ENCODE measurements at regions not wholly inside any gene's neighbourhood (a gene's known extent, or its start where the extent isn't known, plus 50 kb on each side); places are given as distances from the start of the nearest gene placed in this dataset.
"Not testable (repeated sequence)": the region's sequence is repeated elsewhere in the genome, so short reads cannot be mapped to it uniquely, and the experiment has no call there.

- no peaks in the 10 kb centered on the region for H3K36me3 Mint-ChIP-seq
- POLR2A ChIA-PET: no interaction called here
- DNase-seq (no peak), ATAC-seq (ENCODE audit: low read depth) (no peak)
- H3K4me3 Mint-ChIP-seq: no peak overlapping the region
- peaks cover 18% of the 10 kb centered on the region for H3K27me3 Mint-ChIP-seq
- H3K4me1 Mint-ChIP-seq: no peaks in the 10 kb centered on the region
- no peaks in the 10 kb centered on the region for H3K9me3 Mint-ChIP-seq
- no peak overlapping the region for H3K27ac Mint-ChIP-seq
Measured at GRCh38 chr10:45144326-45145070, 143.8 kb downstream of the ZNF22 start.

GRCh38 chr10:45145143-45145542 lies 144.4 kb downstream of the ZNF22 start:
- H3K4me1 Mint-ChIP-seq; ATAC-seq (ENCODE audit: low read depth); DNase-seq; POLR2A ChIA-PET; H3K36me3 Mint-ChIP-seq; H3K4me3 Mint-ChIP-seq; H3K9me3 Mint-ChIP-seq; H3K27ac Mint-ChIP-seq: not testable (repeated sequence)
- H3K27me3 Mint-ChIP-seq: peaks cover 18% of the 10 kb centered on the region

GRCh38 chr10:45147000-45147399 lies 146.3 kb downstream of the ZNF22 start:
- DNase-seq (no peak), ATAC-seq (ENCODE audit: low read depth) (no peak)
- Mint-ChIP-seq H3K27me3 (peaks cover 10% of the 10 kb centered on the region), H3K4me1 (no peaks in the 10 kb centered on the region), H3K9me3 (no peaks in the 10 kb centered on the region), H3K27ac (no peak overlapping the region), H3K36me3 (no peaks in the 10 kb centered on the region), H3K4me3 (no peak overlapping the region)
- POLR2A ChIA-PET: no interaction called here

- POLR2A ChIA-PET: no interaction called here
- no peaks in the 10 kb centered on the region for H3K4me1 Mint-ChIP-seq
- DNase-seq: no peak
- peaks cover 6% of the 10 kb centered on the region for H3K27me3 Mint-ChIP-seq
- no peak for ATAC-seq (ENCODE audit: low read depth)
- H3K27ac Mint-ChIP-seq: no peak overlapping the region
- no peaks in the 10 kb centered on the region for H3K9me3 Mint-ChIP-seq
- no peak overlapping the region for H3K4me3 Mint-ChIP-seq
- no peaks in the 10 kb centered on the region for H3K36me3 Mint-ChIP-seq
Measured at GRCh38 chr10:45150997-45151396, 150.3 kb downstream of the ZNF22 start.

GRCh38 chr10:45151467-45152214 lies 150.9 kb downstream of the ZNF22 start:
- Mint-ChIP-seq H3K27ac (no peak overlapping the region), H3K27me3 (peaks cover 6% of the 10 kb centered on the region), H3K36me3 (no peaks in the 10 kb centered on the region)

GRCh38 chr10:45152726-45153125 lies 152.0 kb downstream of the ZNF22 start:
- no peaks in the 10 kb centered on the region for H3K36me3 Mint-ChIP-seq
- no peak for DNase-seq
- no peaks in the 10 kb centered on the region for H3K4me1 Mint-ChIP-seq
- ATAC-seq (ENCODE audit: low read depth): no peak
- H3K9me3 Mint-ChIP-seq: no peaks in the 10 kb centered on the region
- no peak overlapping the region for H3K27ac Mint-ChIP-seq
- peaks cover 2% of the 10 kb centered on the region for H3K27me3 Mint-ChIP-seq
- POLR2A ChIA-PET: no interaction called here
- H3K4me3 Mint-ChIP-seq: no peak overlapping the region

More at GRCh38 chr10:45151467-45152214, 150.9 kb downstream of the ZNF22 start:
- ATAC-seq (ENCODE audit: low read depth): no peak
- POLR2A ChIA-PET: no interaction called here
- Mint-ChIP-seq H3K4me3 (no peak overlapping the region), H3K4me1 (no peaks in the 10 kb centered on the region), H3K9me3 (no peaks in the 10 kb centered on the region)
- no peak for DNase-seq

GRCh38 chr10:45154502-45154901 lies 153.8 kb downstream of the ZNF22 start:
- ATAC-seq (ENCODE audit: low read depth) (no peak), DNase-seq (no peak)
- H3K4me1 Mint-ChIP-seq: no peaks in the 10 kb centered on the region
- H3K27me3 Mint-ChIP-seq: peaks cover 2% of the 10 kb centered on the region
- no peak overlapping the region for H3K27ac Mint-ChIP-seq
- H3K4me3 Mint-ChIP-seq: no peak overlapping the region
- POLR2A ChIA-PET: no interaction called here
- no peaks in the 10 kb centered on the region for H3K36me3 Mint-ChIP-seq
- H3K9me3 Mint-ChIP-seq: no peaks in the 10 kb centered on the region

GRCh38 chr10:45155784-45156183 lies 155.1 kb downstream of the ZNF22 start:
- POLR2A ChIA-PET: no interaction called here
- H3K9me3 Mint-ChIP-seq: no peaks in the 10 kb centered on the region
- ATAC-seq (ENCODE audit: low read depth): no peak
- H3K4me1 Mint-ChIP-seq: no peaks in the 10 kb centered on the region
- H3K27ac Mint-ChIP-seq: no peak overlapping the region
- H3K4me3 Mint-ChIP-seq: no peak overlapping the region
- H3K27me3 Mint-ChIP-seq: peaks cover 2% of the 10 kb centered on the region
- no peak for DNase-seq
- H3K36me3 Mint-ChIP-seq: no peaks in the 10 kb centered on the region

- Mint-ChIP-seq H3K36me3 (no peaks in the 10 kb centered on the region), H3K27ac (no peak overlapping the region)
Measured at GRCh38 chr10:45160271-45160670, 155.1 kb downstream of the OR13A1 start.

GRCh38 chr10:45163315-45163975 lies 152.0 kb downstream of the OR13A1 start:
- POLR2A ChIA-PET: no interaction called here
- no peaks in the 10 kb centered on the region for H3K4me1 Mint-ChIP-seq
- H3K4me3 Mint-ChIP-seq: no peak overlapping the region
- DNase-seq (no peak), ATAC-seq (ENCODE audit: low read depth) (no peak)
- H3K27ac Mint-ChIP-seq: no peak overlapping the region
- peaks cover 22% of the 10 kb centered on the region for H3K27me3 Mint-ChIP-seq
- no peaks in the 10 kb centered on the region for H3K9me3 Mint-ChIP-seq
- H3K36me3 Mint-ChIP-seq: no peaks in the 10 kb centered on the region

More at GRCh38 chr10:45160271-45160670, 155.1 kb downstream of the OR13A1 start:
- Mint-ChIP-seq H3K4me1 (no peaks in the 10 kb centered on the region), H3K9me3 (no peaks in the 10 kb centered on the region), H3K27me3 (peaks cover 22% of the 10 kb centered on the region), H3K4me3 (no peak overlapping the region)
- no peak for DNase-seq
- no peak for ATAC-seq (ENCODE audit: low read depth)
- POLR2A ChIA-PET: no interaction called here

- H3K9me3 Mint-ChIP-seq; DNase-seq; POLR2A ChIA-PET; H3K4me1 Mint-ChIP-seq; H3K27ac Mint-ChIP-seq; ATAC-seq (ENCODE audit: low read depth); H3K4me3 Mint-ChIP-seq; H3K36me3 Mint-ChIP-seq: not testable (repeated sequence)
- peaks cover 20% of the 10 kb centered on the region for H3K27me3 Mint-ChIP-seq
Measured at GRCh38 chr10:45175520-45176118, 139.8 kb downstream of the OR13A1 start.

- H3K27ac Mint-ChIP-seq: no peak overlapping the region
- H3K4me3 Mint-ChIP-seq: no peak overlapping the region
Measured at GRCh38 chr10:45179691-45180090, 135.7 kb downstream of the OR13A1 start.

GRCh38 chr10:45180507-45180906 lies 134.9 kb downstream of the OR13A1 start:
- no peaks in the 10 kb centered on the region for H3K4me1 Mint-ChIP-seq
- H3K27me3 Mint-ChIP-seq: no peaks in the 10 kb centered on the region
- no peak overlapping the region for H3K4me3 Mint-ChIP-seq
- H3K27ac Mint-ChIP-seq: no peak overlapping the region
- DNase-seq: no peak
- no peaks in the 10 kb centered on the region for H3K36me3 Mint-ChIP-seq
- POLR2A ChIA-PET: no interaction called here
- no peaks in the 10 kb centered on the region for H3K9me3 Mint-ChIP-seq
- no peak for ATAC-seq (ENCODE audit: low read depth)

More at GRCh38 chr10:45179691-45180090, 135.7 kb downstream of the OR13A1 start:
- DNase-seq: no peak
- POLR2A ChIA-PET: no interaction called here
- ATAC-seq (ENCODE audit: low read depth): no peak
- Mint-ChIP-seq H3K4me1 (peaks cover 2% of the 10 kb centered on the region), H3K9me3 (no peaks in the 10 kb centered on the region), H3K27me3 (no peaks in the 10 kb centered on the region), H3K36me3 (no peaks in the 10 kb centered on the region)
